ENCODE measurements at regions not wholly inside any gene's neighbourhood (a gene's known extent, or its start where the extent isn't known, plus 50 kb on each side); places are given as distances from the start of the nearest gene placed in this dataset.

- Histone ChIP-seq H3K27me3 (ENCODE audit: control insufficient read depth in 5 of 5, insufficient read depth in 4 of 5, low read length in 5 of 5) (peaks cover 15 to 26% (median 19%) of the 10 kb centered on the region in 5 donors), H3K9ac (ENCODE audit: low read length in 5 of 5) (no peak overlapping the region), H3K27ac (ENCODE audit: low read depth, low read length) (no peak overlapping the region), H3K36me3 (ENCODE audit: control insufficient read depth in 5 of 5, insufficient read depth in 5 of 5, low read length in 5 of 5) (no peaks in the 10 kb centered on the region), H3K9me3 (ENCODE audit: control insufficient read depth in 5 of 5, low read length in 5 of 5) (no peaks in the 10 kb centered on the region), H3K4me1 (ENCODE audit: control insufficient read depth in 5 of 5, insufficient read depth in 5 of 5, low read length in 5 of 5) (peaks cover 0 to 6% (median 2%) of the 10 kb centered on the region in 5 donors), H3K4me3 (ENCODE audit: low read depth in 1 of 5, low read length in 5 of 5) (no peak overlapping the region)
Observed at GRCh38 chr22:48494968-48495750, 1332.5 kb downstream of the BRD1 start.

GRCh38 chr22:48494256-48494967 lies 1333.3 kb downstream of the BRD1 start:
- H3K4me3 ChIP-seq (ENCODE audit: low read depth in 1 of 5, low read length in 5 of 5): no peak overlapping the region

GRCh38 chr22:48493733-48494132 lies 1333.9 kb downstream of the BRD1 start:
- H3K27ac ChIP-seq (ENCODE audit: low read depth, low read length): no peak overlapping the region
- no peaks in the 10 kb centered on the region for H3K36me3 ChIP-seq (ENCODE audit: control insufficient read depth in 5 of 5, insufficient read depth in 5 of 5, low read length in 5 of 5)
- H3K27me3 ChIP-seq (ENCODE audit: control insufficient read depth in 5 of 5, insufficient read depth in 4 of 5, low read length in 5 of 5): peaks cover 16 to 31% (median 20%) of the 10 kb centered on the region in 5 donors
- H3K9me3 ChIP-seq (ENCODE audit: control insufficient read depth in 5 of 5, low read length in 5 of 5): no peaks in the 10 kb centered on the region
- H3K4me1 ChIP-seq (ENCODE audit: control insufficient read depth in 5 of 5, insufficient read depth in 5 of 5, low read length in 5 of 5): peaks cover 0 to 11% (median 2%) of the 10 kb centered on the region in 5 donors
- no peak overlapping the region for H3K9ac ChIP-seq (ENCODE audit: low read length in 5 of 5)
- H3K4me3 ChIP-seq (ENCODE audit: low read depth in 1 of 5, low read length in 5 of 5): no peak overlapping the region

More at GRCh38 chr22:48494256-48494967, 1333.3 kb downstream of the BRD1 start:
- Histone ChIP-seq H3K9me3 (ENCODE audit: control insufficient read depth in 5 of 5, low read length in 5 of 5) (no peaks in the 10 kb centered on the region), H3K4me1 (ENCODE audit: control insufficient read depth in 5 of 5, insufficient read depth in 5 of 5, low read length in 5 of 5) (peaks cover 0 to 10% (median 2%) of the 10 kb centered on the region in 5 donors), H3K27ac (ENCODE audit: low read depth, low read length) (no peak overlapping the region), H3K36me3 (ENCODE audit: control insufficient read depth in 5 of 5, insufficient read depth in 5 of 5, low read length in 5 of 5) (no peaks in the 10 kb centered on the region), H3K9ac (ENCODE audit: low read length in 5 of 5) (no peak overlapping the region), H3K27me3 (ENCODE audit: control insufficient read depth in 5 of 5, insufficient read depth in 4 of 5, low read length in 5 of 5) (peaks cover 13 to 29% (median 17%) of the 10 kb centered on the region in 5 donors)

- no peaks in the 10 kb centered on the region for H3K9me3 ChIP-seq (ENCODE audit: control insufficient read depth in 5 of 5, low read length in 5 of 5)
- H3K27ac ChIP-seq (ENCODE audit: low read depth, low read length): no peak overlapping the region
- no peaks in the 10 kb centered on the region for H3K36me3 ChIP-seq (ENCODE audit: control insufficient read depth in 5 of 5, insufficient read depth in 5 of 5, low read length in 5 of 5)
- peaks cover 22 to 42% (median 30%) of the 10 kb centered on the region in 5 donors for H3K27me3 ChIP-seq (ENCODE audit: control insufficient read depth in 5 of 5, insufficient read depth in 4 of 5, low read length in 5 of 5)
- no peak overlapping the region for H3K4me3 ChIP-seq (ENCODE audit: low read depth in 1 of 5, low read length in 5 of 5)
- peaks cover 0 to 11% (median 2%) of the 10 kb centered on the region in 5 donors for H3K4me1 ChIP-seq (ENCODE audit: control insufficient read depth in 5 of 5, insufficient read depth in 5 of 5, low read length in 5 of 5)
- no peak overlapping the region for H3K9ac ChIP-seq (ENCODE audit: low read length in 5 of 5)
Observed at GRCh38 chr22:48492366-48493320, 1335.0 kb downstream of the BRD1 start.

GRCh38 chr22:48491451-48491941 lies 1336.2 kb downstream of the BRD1 start:
- peaks cover 27 to 52% (median 34%) of the 10 kb centered on the region in 5 donors for H3K27me3 ChIP-seq (ENCODE audit: control insufficient read depth in 5 of 5, insufficient read depth in 4 of 5, low read length in 5 of 5)
- H3K27ac ChIP-seq (ENCODE audit: low read depth, low read length): no peak overlapping the region

GRCh38 chr22:48490500-48491411 lies 1336.9 kb downstream of the BRD1 start:
- H3K9me3 ChIP-seq (ENCODE audit: control insufficient read depth in 5 of 5, low read length in 5 of 5): no peaks in the 10 kb centered on the region
- H3K4me1 ChIP-seq (ENCODE audit: control insufficient read depth in 5 of 5, insufficient read depth in 5 of 5, low read length in 5 of 5): peaks cover 0 to 11% (median 2%) of the 10 kb centered on the region in 5 donors
- H3K4me3 ChIP-seq (ENCODE audit: low read depth in 1 of 5, low read length in 5 of 5): peak overlapping the region in 3 of 5 donors; percentile 26 to 42 (median 39)
- peaks cover 27 to 59% (median 38%) of the 10 kb centered on the region in 5 donors for H3K27me3 ChIP-seq (ENCODE audit: control insufficient read depth in 5 of 5, insufficient read depth in 4 of 5, low read length in 5 of 5)
- H3K27ac ChIP-seq (ENCODE audit: low read depth, low read length): no peak overlapping the region
- H3K36me3 ChIP-seq (ENCODE audit: control insufficient read depth in 5 of 5, insufficient read depth in 5 of 5, low read length in 5 of 5): no peaks in the 10 kb centered on the region
- no peak overlapping the region for H3K9ac ChIP-seq (ENCODE audit: low read length in 5 of 5)

More at GRCh38 chr22:48491451-48491941, 1336.2 kb downstream of the BRD1 start:
- H3K4me1 ChIP-seq (ENCODE audit: control insufficient read depth in 5 of 5, insufficient read depth in 5 of 5, low read length in 5 of 5): peaks cover 0 to 11% (median 2%) of the 10 kb centered on the region in 5 donors
- no peak overlapping the region for H3K9ac ChIP-seq (ENCODE audit: low read length in 5 of 5)
- no peaks in the 10 kb centered on the region for H3K36me3 ChIP-seq (ENCODE audit: control insufficient read depth in 5 of 5, insufficient read depth in 5 of 5, low read length in 5 of 5)
- no peak overlapping the region for H3K4me3 ChIP-seq (ENCODE audit: low read depth in 1 of 5, low read length in 5 of 5)
- no peaks in the 10 kb centered on the region for H3K9me3 ChIP-seq (ENCODE audit: control insufficient read depth in 5 of 5, low read length in 5 of 5)

GRCh38 chr22:48489551-48490499 lies 1337.8 kb downstream of the BRD1 start:
- H3K4me1 ChIP-seq (ENCODE audit: control insufficient read depth in 5 of 5, insufficient read depth in 5 of 5, low read length in 5 of 5): peaks cover 0 to 11% (median 2%) of the 10 kb centered on the region in 5 donors
- H3K36me3 ChIP-seq (ENCODE audit: control insufficient read depth in 5 of 5, insufficient read depth in 5 of 5, low read length in 5 of 5): no peaks in the 10 kb centered on the region
- no peak overlapping the region for H3K27ac ChIP-seq (ENCODE audit: low read depth, low read length)
- peak overlapping the region in 4 of 5 donors; percentile 14 to 42 (median 32) for H3K4me3 ChIP-seq (ENCODE audit: low read depth in 1 of 5, low read length in 5 of 5)
- H3K27me3 ChIP-seq (ENCODE audit: control insufficient read depth in 5 of 5, insufficient read depth in 4 of 5, low read length in 5 of 5): peaks cover 27 to 65% (median 37%) of the 10 kb centered on the region in 5 donors
- H3K9me3 ChIP-seq (ENCODE audit: control insufficient read depth in 5 of 5, low read length in 5 of 5): no peaks in the 10 kb centered on the region
- H3K9ac ChIP-seq (ENCODE audit: low read length in 5 of 5): no peak overlapping the region
